Aorta (tissue), 5 donors: ENCODE measurements at regions not wholly inside any gene's neighbourhood (a gene's known extent, or its start where the extent isn't known, plus 50 kb on each side); places are given as distances from the start of the nearest gene placed in this dataset.

ENCODE experiments used
- ATAC-seq: fragments of 200-7000 bp; cut with Tn5 transposase; one replicate; pipeline ENCODE4 v1.9.1; 2022; ENCODE audit warnings: moderate library complexity; ENCODE audit not compliant: low FRiP score
- DNase-seq, 2 donors: peaks; one replicate each; pipeline ENCODE4 v3.0.0-alpha.2; 2020
- H3K27ac ChIP-seq, 2 donors: one replicate each; pipeline ENCODE4 v1.5.1; 2013; ENCODE audit warnings: low read length in 2 of 2, mild to moderate bottlenecking in 2 of 2, moderate library complexity in 2 of 2, control low read depth in 1 of 2, inconsistent platforms in 1 of 2, low read depth in 1 of 2
- H3K27me3 ChIP-seq, 2 donors: one replicate each; pipeline ENCODE4 v1.6.1; 2013; ENCODE audit warnings: control low read depth in 1 of 2, low read length in 1 of 2, mild to moderate bottlenecking in 1 of 2, moderate library complexity in 1 of 2; ENCODE audit not compliant: insufficient read depth in 2 of 2, control insufficient read depth in 1 of 2
- H3K36me3 ChIP-seq, 2 donors: one replicate each; pipeline ENCODE4 v1.6.1; 2013; ENCODE audit warnings: control low read depth in 1 of 2, low read length in 1 of 2, mild to moderate bottlenecking in 1 of 2; ENCODE audit not compliant: insufficient read depth in 2 of 2, control insufficient read depth in 1 of 2
- H3K4me1 ChIP-seq, 2 donors: one replicate each; pipeline ENCODE4 v1.6.1; 2013; ENCODE audit warnings: low read length in 2 of 2, control low read depth in 1 of 2, mild to moderate bottlenecking in 1 of 2, moderate library complexity in 1 of 2; ENCODE audit not compliant: insufficient read depth in 2 of 2, control insufficient read depth in 1 of 2
- H3K4me3 ChIP-seq, 2 donors: one replicate each; pipeline ENCODE4 v1.5.1; 2013; ENCODE audit warnings: low read length in 2 of 2, control low read depth in 1 of 2, mild to moderate bottlenecking in 1 of 2
- H3K9me3 ChIP-seq: one replicate; pipeline ENCODE4 v1.6.1; 2013; ENCODE audit warnings: mild to moderate bottlenecking, low read length; ENCODE audit not compliant: control insufficient read depth
- WGBS, 2 donors: extraction: QIAGEN DNeasy Blood & Tissue Kit; methylation state at CpG; one replicate each; pipeline ENCODE4 v1.1.7; 2013; 5-methylcytosine and 5-hydroxymethylcytosine counted together
- intact Hi-C, 2 donors: fragments of 100-400 bp; cut with DNase I; formaldehyde crosslinking; loops; one replicate each; pipeline versions ENCODE4 v1.14.2 to v1.15.0; 2022
- donor health status: healthy with polysubstance abuse.
- donor health status: Bipolar disorder and iron deficiency.
- donor health status: DM: no; HTN: no; CAD: no.
- donor health status: DM: no; HTN: no; CAD: no.
- donor health status: DM: yes; HTN: yes; CAD: no.

GRCh38 chr11:24321229-24321628 is 175.6 kb upstream of the LUZP2 start:
- intact Hi-C loops = no loop called here
- Histone ChIP-seq H3K27ac (no peak overlapping the region), H3K9me3 (peaks cover 6% of the 10 kb centered on the region), H3K36me3 (no peaks in the 10 kb centered on the region), H3K4me1 (no peaks in the 10 kb centered on the region), H3K4me3 (no peak overlapping the region), H3K27me3 (no peaks in the 10 kb centered on the region)
- no peak for DNase-seq
- no peak for ATAC-seq
- 60 to 92% methylated on average over 2 of the region's 2 CpGs for WGBS, 2 donors

GRCh38 chr11:24324211-24324610 is 172.6 kb upstream of the LUZP2 start:
- no peaks in the 10 kb centered on the region for H3K36me3 ChIP-seq
- H3K4me1 ChIP-seq = no peaks in the 10 kb centered on the region
- no peak for DNase-seq
- intact Hi-C loops = no loop called here
- no peak overlapping the region for H3K27ac ChIP-seq
- no peaks in the 10 kb centered on the region for H3K27me3 ChIP-seq
- H3K9me3 ChIP-seq = peaks cover under 1% of the 10 kb centered on the region
- ATAC-seq = no peak
- H3K4me3 ChIP-seq = no peak overlapping the region

- Histone ChIP-seq H3K4me1 (no peaks in the 10 kb centered on the region), H3K9me3 (no peaks in the 10 kb centered on the region), H3K27me3 (no peaks in the 10 kb centered on the region), H3K36me3 (no peaks in the 10 kb centered on the region), H3K27ac (no peak overlapping the region), H3K4me3 (no peak overlapping the region)
- intact Hi-C loops = no loop called here
- WGBS, 2 donors = 74 to 79% methylated on average over 7 of the region's 7 CpGs
- ATAC-seq = no peak
- no peak for DNase-seq
Observed at GRCh38 chr11:24344222-24344621, 152.6 kb upstream of the LUZP2 start.

- DNase-seq (no peak), ATAC-seq (no peak)
- intact Hi-C loops = no loop called here
- no peaks in the 10 kb centered on the region for H3K4me1 ChIP-seq
- H3K27ac ChIP-seq = no peak overlapping the region
- no peaks in the 10 kb centered on the region for H3K36me3 ChIP-seq
- no peaks in the 10 kb centered on the region for H3K9me3 ChIP-seq
- no peak overlapping the region for H3K4me3 ChIP-seq
- H3K27me3 ChIP-seq = no peaks in the 10 kb centered on the region
Observed at GRCh38 chr11:24348908-24349307, 147.9 kb upstream of the LUZP2 start.

GRCh38 chr11:24351179-24351578 is 145.7 kb upstream of the LUZP2 start:
- Histone ChIP-seq H3K27me3 (no peaks in the 10 kb centered on the region), H3K9me3 (peaks cover 1% of the 10 kb centered on the region), H3K4me3 (no peak overlapping the region), H3K36me3 (no peaks in the 10 kb centered on the region), H3K4me1 (no peaks in the 10 kb centered on the region), H3K27ac (no peak overlapping the region)
- intact Hi-C loops = no loop called here
- no peak for DNase-seq
- 46 to 71% methylated on average over 2 of the region's 2 CpGs for WGBS, 2 donors
- no peak for ATAC-seq

- no peaks in the 10 kb centered on the region for H3K4me1 ChIP-seq
- intact Hi-C loops = no loop called here
- DNase-seq = no peak
Observed at GRCh38 chr11:24356501-24356900, 140.4 kb upstream of the LUZP2 start.

DNA sequence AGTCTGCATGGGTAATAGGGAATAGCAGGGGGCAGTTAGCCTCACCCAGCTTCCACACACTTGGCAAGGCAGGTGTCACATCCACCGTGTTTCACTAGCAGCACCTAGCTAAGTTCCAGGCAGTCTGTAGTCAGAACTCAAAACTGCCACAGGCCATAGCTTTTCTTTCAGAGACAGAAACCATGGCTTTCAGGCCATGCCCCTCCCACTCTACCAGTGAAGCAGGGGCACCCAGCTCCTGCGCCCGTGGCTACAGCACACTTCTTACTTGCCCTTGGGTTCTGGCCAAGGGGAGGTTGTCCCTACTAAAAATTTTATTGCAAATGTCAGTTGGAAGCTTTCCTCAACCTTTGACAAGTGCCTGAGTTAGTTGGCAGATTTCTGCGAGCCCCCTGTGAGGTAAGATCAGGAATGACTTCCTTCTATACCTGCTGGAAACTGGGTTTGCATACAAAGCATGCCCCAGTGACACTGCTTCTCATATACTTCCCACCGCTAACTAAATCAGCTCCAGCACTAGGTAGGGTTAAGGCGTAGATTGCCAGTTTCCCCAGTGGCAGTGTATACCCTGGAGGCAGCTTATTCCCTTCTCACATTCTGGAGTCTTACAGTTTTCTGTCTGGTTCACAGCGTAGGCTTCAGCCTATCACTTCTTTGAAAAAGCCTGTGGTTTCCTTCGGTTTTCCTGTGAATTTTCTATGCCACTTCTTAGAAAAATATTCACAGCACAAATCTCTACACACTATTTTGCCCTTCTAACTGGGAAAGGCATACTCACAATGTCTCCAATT is 139.0 kb upstream of the LUZP2 start:
- H3K27ac ChIP-seq = no peak overlapping the region
- DNase-seq (no peak), ATAC-seq (peak; percentile 22)
- 37 to 43% methylated on average over 8 of the region's 8 CpGs for WGBS, 2 donors
- H3K4me3 ChIP-seq = no peak overlapping the region
- H3K27me3 ChIP-seq = no peaks in the 10 kb centered on the region
- no peaks in the 10 kb centered on the region for H3K4me1 ChIP-seq
- H3K9me3 ChIP-seq = peaks cover 3% of the 10 kb centered on the region
- intact Hi-C loops = no loop called here
- H3K36me3 ChIP-seq = no peaks in the 10 kb centered on the region

More at GRCh38 chr11:24356501-24356900, 140.4 kb upstream of the LUZP2 start:
- ATAC-seq = no peak
- peaks cover 3% of the 10 kb centered on the region for H3K9me3 ChIP-seq
- WGBS, 2 donors = 74 to 79% methylated on average over 3 of the region's 3 CpGs
- H3K36me3 ChIP-seq = no peaks in the 10 kb centered on the region
- H3K27ac ChIP-seq = no peak overlapping the region
- H3K4me3 ChIP-seq = no peak overlapping the region
- H3K27me3 ChIP-seq = no peaks in the 10 kb centered on the region

DNA sequence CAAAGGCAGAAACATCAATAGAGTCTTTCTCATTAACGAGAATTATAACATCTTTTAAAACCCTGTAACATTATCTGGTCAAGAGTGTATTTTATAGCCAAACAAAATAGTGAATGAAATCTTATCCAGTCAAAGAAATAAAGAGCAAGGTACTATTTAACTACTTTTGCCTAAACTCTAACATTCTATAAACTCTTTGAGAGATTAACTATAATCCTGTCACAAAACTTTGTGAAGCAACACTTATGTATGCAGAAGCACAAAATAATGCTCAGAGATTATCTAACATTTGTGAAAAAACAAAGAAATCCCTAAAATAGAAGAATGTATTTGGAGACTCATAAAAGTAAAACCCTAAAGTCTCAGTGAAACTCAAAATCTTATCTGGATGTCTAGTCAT is 124.4 kb upstream of the LUZP2 start:
- H3K9me3 ChIP-seq = no peaks in the 10 kb centered on the region
- intact Hi-C loops = no loop called here
- WGBS, 2 donors = 66 to 68% methylated on average over 1 of the region's 1 CpG
- no peaks in the 10 kb centered on the region for H3K4me1 ChIP-seq
- no peaks in the 10 kb centered on the region for H3K36me3 ChIP-seq
- ATAC-seq (no peak), DNase-seq (no peak)
- H3K27me3 ChIP-seq = no peaks in the 10 kb centered on the region
- H3K27ac ChIP-seq = no peak overlapping the region
- H3K4me3 ChIP-seq = no peak overlapping the region

DNA sequence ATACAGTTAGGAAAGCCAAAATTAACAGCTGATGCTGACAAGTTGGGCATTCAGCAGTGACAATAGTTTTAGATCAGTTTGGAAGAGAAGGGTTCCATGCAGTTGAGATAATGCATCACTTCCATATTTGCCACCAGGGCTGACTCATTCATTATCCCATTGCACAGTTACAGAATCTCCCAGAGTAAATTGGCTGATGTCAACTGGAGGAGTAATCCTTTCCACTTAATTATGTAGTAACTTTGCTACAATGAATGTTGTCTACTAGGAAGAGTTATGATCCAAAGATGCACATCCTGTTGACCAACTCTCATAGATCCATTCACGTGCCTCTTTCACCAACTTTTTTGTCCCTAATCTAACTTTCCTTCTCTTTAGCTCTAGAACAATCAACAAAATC is 123.3 kb upstream of the LUZP2 start:
- Histone ChIP-seq H3K4me3 (no peak overlapping the region), H3K36me3 (no peaks in the 10 kb centered on the region), H3K9me3 (no peaks in the 10 kb centered on the region), H3K27me3 (no peaks in the 10 kb centered on the region), H3K4me1 (no peaks in the 10 kb centered on the region), H3K27ac (no peak overlapping the region)
- ATAC-seq (no peak), DNase-seq (no peak)
- 86 to 87% methylated on average over 1 of the region's 1 CpG for WGBS, 2 donors
- intact Hi-C loops = no loop called here
